HG03558 (cell line): ENCODE measurements at regions not wholly inside any gene's neighbourhood (a gene's known extent, or its start where the extent isn't known, plus 50 kb on each side); places are given as distances from the start of the nearest gene placed in this dataset.

Experiments used
- ATAC-seq: cut with Tn5 transposase; IDR thresholded peaks from one replicate; pipeline ENCODE4 v1.9.1; 2021; ENCODE audit warnings: moderate number of reproducible peaks; ENCODE audit not compliant: unreplicated experiment; ENCODE audit errors: extremely low read depth

DNA sequence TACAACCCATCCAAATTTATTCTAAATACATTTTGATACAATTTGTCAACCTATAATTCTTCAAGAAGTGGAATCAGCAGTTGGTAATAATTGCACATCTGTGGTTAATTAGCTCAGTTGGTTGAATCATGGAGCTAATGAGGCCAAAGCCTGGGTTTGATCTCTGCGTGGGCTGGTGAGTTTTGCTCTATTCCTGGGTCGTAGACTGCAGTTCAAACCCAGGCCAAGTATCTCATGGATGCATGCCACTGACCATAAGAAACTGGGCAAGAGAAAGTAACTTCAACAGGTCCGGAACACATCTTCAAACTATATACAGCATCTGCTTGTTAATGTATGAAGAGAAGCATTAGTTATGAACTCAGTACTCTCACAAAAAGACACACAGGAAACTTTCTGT is 779.7 kb downstream of the USP25 start:
- no peak for ATAC-seq

DNA sequence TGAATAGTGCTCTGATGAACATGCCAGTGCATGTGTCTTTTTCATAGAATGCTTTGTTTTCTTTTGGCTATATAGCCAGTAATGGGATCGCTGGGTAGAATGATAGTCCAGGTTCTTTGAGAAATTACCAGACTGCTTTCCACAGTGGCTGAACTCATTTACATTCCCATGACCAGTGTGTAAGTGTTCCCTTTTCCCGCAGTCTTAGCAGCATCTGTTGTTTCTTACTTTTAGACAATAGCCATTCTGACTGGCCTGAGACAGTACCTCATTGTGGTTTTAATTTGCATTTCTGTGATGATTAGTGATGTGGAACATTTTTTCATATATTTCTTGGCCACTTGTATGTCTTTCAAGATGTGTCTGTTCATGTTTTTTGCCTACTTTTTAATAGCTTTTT is 784.5 kb downstream of the USP25 start:
- ATAC-seq: no peak

GRCh38 chr21:16517383-16517782 is 787.6 kb downstream of the USP25 start:
- no peak for ATAC-seq

DNA sequence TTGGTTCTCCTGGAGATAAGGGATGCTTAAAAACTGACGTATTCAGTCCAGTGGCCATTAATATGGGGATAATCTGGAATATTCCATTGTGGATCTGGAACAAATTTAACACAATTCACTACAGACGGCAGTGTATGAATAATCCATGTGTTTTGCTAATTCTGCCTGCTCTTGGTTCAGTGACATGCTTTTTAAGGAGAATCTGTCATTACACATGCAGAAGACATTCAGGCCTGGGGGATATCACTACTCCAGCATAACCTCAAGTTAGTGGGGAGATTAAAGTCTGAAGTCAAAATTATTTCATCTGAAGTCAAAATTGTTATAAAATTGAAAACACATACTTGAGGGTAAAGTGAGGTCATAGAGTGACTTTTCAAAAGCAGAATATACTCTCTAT is 789.3 kb downstream of the USP25 start:
- ATAC-seq: no peak

- ATAC-seq: no peak
These were observed 789.9 kb downstream of the USP25 start for GRCh38 chr21:16519644-16520043.

GRCh38 chr21:16522548-16522947 is 792.8 kb downstream of the USP25 start:
- no peak for ATAC-seq

DNA sequence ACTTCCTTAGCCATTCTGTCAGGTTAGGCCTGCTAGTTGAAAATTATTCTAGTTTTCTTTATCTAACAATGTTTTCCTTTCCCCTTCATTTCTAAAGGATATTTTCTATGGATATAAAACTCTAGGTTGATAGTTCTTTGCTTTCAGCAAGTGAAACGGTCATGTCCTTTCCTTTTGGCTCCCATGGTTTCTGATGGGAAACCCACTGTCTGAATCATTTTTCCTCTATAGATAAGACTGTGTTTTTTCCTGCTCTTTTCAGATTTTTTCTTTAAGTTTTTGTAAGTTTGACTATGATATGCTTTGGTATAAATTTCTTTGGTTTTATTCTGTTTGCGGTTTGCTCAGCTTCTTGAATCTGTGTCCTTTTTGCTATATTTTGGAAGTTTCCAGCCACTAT is 800.9 kb downstream of the USP25 start:
- ATAC-seq: no peak

- no peak for ATAC-seq
These were observed 803.1 kb downstream of the USP25 start for GRCh38 chr21:16532840-16533239.

DNA sequence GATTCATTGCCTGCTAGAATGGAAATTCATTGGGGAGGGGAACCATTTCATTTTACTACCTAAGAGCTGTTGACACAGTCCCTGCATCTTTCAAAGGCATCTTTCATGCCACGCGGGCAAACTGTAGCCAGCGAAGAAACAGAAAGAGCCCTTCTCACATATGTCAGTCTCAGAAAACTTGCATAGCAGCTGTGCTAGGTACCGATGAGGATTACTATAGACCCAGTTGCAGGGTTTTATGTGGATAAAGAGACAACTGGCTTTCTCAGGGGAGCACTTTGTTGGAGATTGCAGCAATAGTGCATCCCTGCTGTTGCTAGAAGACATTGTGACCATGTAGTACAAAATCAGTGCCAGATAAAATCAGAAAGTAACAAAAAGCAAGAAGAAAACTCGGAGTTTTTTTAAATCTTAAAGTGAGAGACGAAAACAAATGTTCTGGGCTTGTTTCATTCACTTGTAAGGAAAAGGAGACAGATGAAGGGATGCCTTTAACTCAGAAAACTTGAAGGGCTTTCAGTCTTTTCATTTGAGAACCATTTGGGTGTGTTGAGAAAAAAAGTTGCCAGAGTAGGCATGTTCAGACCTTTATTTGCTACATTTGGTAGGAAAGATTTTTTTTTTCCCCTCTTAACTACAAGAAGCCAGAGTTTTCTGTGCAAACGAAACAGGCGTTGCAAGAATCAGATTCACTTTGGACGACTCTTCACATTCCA is 804.1 kb downstream of the USP25 start:
- no peak for ATAC-seq

- ATAC-seq: no peak
These were observed 804.8 kb downstream of the USP25 start for GRCh38 chr21:16534408-16535101.

- no peak for ATAC-seq
These were observed 805.3 kb downstream of the USP25 start for GRCh38 chr21:16535102-16535422.

DNA sequence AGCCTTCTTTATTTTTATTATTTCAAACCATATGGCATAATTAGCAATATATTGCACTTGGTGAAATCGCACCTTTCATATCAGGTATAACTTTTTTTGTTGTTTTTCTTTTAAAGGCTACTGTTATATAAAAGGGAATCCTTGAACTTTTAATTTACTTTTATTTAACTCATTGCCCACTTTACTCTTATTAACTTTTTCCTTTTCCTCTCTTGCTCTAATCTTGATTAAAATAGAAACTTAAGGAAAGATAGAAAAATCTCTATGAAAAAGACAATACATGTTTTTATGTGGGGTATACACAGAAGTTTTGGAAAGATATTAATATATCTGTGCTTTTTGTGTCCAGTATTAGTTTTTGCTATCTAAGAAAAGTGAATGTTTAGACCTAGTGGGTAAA is 805.8 kb downstream of the USP25 start:
- no peak for ATAC-seq

GRCh38 chr21:16536140-16536539 is 806.4 kb downstream of the USP25 start:
- ATAC-seq: no peak

DNA sequence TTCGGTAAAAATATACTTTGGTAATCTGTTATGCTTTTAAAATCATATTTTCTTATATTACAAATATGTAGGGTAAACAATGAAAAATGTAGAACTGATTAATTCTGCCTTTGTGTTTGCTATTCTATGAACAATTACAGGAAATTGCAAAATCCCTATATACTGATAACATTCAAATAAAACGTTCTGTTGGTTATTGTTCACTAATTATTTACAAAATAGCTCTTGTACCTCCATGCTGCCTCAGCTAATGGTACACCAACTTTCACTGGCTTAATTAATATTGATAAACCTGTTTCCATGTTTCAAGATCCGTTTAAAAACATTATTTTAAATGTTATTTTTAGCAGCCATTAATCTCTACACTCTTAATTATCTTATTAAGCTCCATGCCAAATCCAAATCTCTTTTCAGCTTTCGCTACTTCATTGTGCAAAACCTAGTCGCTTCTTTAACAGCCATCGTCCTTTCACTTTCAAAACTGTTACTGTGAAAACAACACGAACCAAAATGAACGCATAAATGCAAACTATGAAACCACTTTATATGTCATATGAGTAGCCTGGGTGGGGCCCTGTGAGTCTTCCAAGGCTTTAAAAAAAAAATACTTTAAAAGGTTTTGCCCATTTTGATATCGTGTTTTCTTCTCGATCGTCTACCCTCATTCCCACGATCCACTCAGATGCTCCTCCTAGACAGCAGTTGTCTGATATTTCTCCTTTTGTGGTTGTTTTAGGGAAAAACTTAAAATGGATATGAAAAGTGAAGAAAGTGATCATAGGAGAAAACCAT is 807.1 kb downstream of the USP25 start:
- ATAC-seq: no peak

GRCh38 chr21:16537501-16537900 is 807.7 kb downstream of the USP25 start:
- no peak for ATAC-seq

- no peak for ATAC-seq
These were observed 808.6 kb downstream of the USP25 start for GRCh38 chr21:16538405-16538804.

DNA sequence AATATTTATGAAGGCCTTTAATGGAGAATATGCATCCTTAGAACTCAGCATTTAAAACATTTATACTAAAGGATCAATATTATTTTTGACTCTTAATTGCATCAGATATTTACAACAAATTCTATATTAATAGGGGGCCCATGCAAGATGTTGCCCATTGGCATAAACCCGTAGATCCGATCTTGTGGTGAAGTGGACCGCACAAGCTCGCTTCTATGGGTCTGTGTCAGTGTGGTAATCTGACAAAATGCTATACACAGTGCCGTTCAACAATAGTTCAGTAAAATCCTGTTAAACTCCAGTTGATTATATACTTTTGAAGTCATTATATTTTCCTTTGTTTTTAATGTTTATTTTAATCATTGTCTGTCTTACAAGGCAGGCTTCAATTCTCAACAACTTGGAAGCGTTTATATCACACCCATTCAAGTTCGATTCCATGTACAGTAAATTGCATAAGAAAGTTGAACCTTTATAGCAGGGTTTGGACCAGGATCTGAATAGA is 809.2 kb downstream of the USP25 start:
- no peak for ATAC-seq

DNA sequence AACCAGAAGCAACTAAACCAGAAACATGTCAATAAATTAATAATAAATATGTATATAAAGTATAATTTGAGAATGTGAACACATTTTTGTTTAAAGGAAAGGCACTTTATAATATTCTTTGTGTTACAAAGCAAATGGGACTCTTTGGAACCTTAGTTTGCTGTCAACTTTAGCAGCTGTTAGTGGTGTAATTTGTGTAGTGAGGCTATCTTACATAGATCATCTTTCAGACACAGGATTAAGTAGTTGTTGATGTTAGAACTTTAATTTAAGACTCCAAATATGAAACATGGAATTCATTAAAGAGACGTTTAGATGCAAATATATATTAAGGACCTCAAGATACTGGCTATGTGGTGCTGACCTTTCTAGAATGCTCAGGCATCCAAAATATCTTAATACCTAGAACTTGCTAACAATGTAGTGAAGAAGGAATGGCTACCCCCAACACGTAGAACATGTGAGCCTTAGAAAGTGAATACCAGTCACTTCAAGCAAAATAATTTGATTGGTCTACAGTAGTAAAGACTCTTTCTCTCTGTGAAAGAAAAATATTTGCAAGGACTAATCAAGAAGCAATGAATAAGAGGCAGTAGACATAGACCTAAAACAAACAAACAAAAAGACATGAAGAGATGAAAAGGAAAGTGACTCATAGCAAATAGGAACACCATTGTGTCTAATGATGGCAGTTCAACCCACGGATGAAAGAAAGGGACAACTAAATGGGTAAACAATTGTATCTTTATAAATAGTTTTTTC is 811.4 kb downstream of the USP25 start:
- ATAC-seq: no peak

- ATAC-seq: no peak
These were observed 820.3 kb downstream of the USP25 start for GRCh38 chr21:16550118-16550517.

DNA sequence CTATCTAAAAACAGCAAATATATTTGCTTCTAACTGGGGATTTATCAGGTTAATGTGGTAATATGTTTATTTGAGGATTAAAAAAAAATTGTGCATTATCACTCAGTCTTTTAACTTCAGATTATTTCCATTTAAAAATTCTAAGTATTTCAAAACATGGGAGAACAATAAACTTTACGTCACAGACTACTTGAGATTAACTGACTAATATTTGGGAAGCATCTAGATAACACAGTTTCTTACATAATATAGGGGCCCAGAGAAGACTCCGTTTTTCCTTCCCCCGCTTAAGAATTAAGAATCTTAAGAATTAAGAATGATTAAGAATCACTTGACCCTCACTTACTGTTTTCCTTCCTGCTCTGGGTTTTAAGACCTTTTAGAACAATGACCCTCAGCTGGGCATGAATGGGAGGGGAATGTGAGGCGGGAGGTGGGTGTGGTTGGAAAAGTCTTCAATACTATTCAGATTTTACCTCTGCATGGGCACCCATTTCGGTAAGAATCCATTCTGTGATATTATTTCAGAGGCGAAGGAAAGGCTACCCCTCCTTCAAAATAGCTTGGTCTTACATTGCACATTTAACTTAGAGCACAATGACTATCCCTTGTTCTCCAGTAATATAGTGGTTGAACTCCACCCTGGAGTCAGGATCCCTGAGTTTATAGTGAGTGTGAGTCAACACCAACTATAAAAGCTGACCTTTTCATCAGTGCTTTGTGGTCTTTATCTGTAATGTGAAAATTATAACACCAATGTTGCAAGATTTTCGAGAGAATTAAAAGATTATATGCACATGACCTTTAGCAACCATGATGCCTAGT is 821.3 kb downstream of the USP25 start:
- ATAC-seq: no peak
